MM.1S (cell line): ENCODE measurements at regions not wholly inside any gene's neighbourhood (a gene's known extent, or its start where the extent isn't known, plus 50 kb on each side); places are given as distances from the start of the nearest gene placed in this dataset.

ENCODE experiments used
- DNase-seq: peaks from one replicate; pipeline ENCODE4 v3.0.0-alpha.2; 2015
- H2AFZ ChIP-seq: fragments of 300-600 bp; sonication (generic); 2 replicates; pipeline ENCODE4 v1.6.0; 2016; ENCODE audit warnings: antibody characterized with exemption, low read length
- H3F3A ChIP-seq: fragments of 300-600 bp; sonication (generic); 2 replicates; pipeline ENCODE4 v1.6.1; 2016; ENCODE audit warnings: mild to moderate bottlenecking, antibody characterized with exemption, low read length, moderate library complexity, mixed read lengths; ENCODE audit not compliant: insufficient read depth
- H3K27ac ChIP-seq: fragments of 300-600 bp; sonication (generic); 2 replicates; pipeline ENCODE4 v1.5.1; 2016; ENCODE audit warnings: mild to moderate bottlenecking, low read length
- H3K27me3 ChIP-seq: fragments of 300-600 bp; sonication (generic); replicated peaks from 2 replicates; pipeline ENCODE4 v1.6.0; 2016; ENCODE audit warnings: low read length; ENCODE audit not compliant: insufficient read depth
- H3K36me3 ChIP-seq: fragments of 300-600 bp; sonication (generic); replicated peaks from 2 replicates; pipeline ENCODE4 v1.6.1; 2016; ENCODE audit warnings: mild to moderate bottlenecking, low read length, mixed read lengths; ENCODE audit not compliant: insufficient read depth
- H3K4me1 ChIP-seq: fragments of 300-600 bp; sonication (generic); 2 replicates; pipeline ENCODE4 v1.6.1; 2016; ENCODE audit warnings: low read length, mixed read lengths
- H3K4me2 ChIP-seq: fragments of 300-600 bp; sonication (generic); 2 replicates; pipeline ENCODE4 v1.6.0; 2016; ENCODE audit warnings: low read depth, low read length
- H3K4me3 ChIP-seq: fragments of 300-600 bp; sonication (generic); 2 replicates; pipeline ENCODE4 v1.5.1; 2016; ENCODE audit warnings: low read length, mixed read lengths
- H3K79me2 ChIP-seq: fragments of 300-600 bp; sonication (generic); 2 replicates; pipeline ENCODE4 v1.6.1; 2016; ENCODE audit warnings: mixed run types, low read length, mixed read lengths
- H3K9ac ChIP-seq: fragments of 300-600 bp; sonication (generic); 2 replicates; pipeline ENCODE4 v1.6.1; 2016; ENCODE audit warnings: low read length, mixed read lengths
- H3K9me2 ChIP-seq: fragments of 300-600 bp; sonication (generic); replicated peaks from 2 replicates; pipeline ENCODE4 v1.6.1; 2016; ENCODE audit warnings: mild to moderate bottlenecking, low read length, mixed read lengths; ENCODE audit not compliant: insufficient read depth
- H3K9me3 ChIP-seq: fragments of 300-600 bp; sonication (generic); replicated peaks from 2 replicates; pipeline ENCODE4 v1.6.1; 2016; ENCODE audit warnings: mild to moderate bottlenecking, low read length, mixed read lengths; ENCODE audit not compliant: insufficient read depth
- H4K20me1 ChIP-seq: fragments of 300-600 bp; sonication (generic); 2 replicates; pipeline ENCODE4 v1.6.1; 2016; ENCODE audit warnings: mild to moderate bottlenecking, low read length, moderate library complexity, mixed read lengths; ENCODE audit not compliant: insufficient read depth
- CTCF ChIP-seq: fragments of 300-600 bp; sonication (generic); IDR thresholded peaks from 2 replicates; pipeline ENCODE4 v1.5.1; 2016; ENCODE audit warnings: antibody characterized with exemption, low read length, mixed read lengths
- EZH2 ChIP-seq: fragments of 300-600 bp; sonication (generic); optimal IDR thresholded peaks from 2 replicates; pipeline ENCODE3; 2017; ENCODE audit warnings: low read depth, mild to moderate bottlenecking, antibody characterized with exemption, low read length, mixed read lengths
- EZH2phosphoT487 ChIP-seq: fragments of 300-600 bp; sonication (generic); IDR thresholded peaks from 2 replicates; pipeline ENCODE4 v1.6.1; 2018; ENCODE audit warnings: antibody characterized with exemption, low read length

- DNase-seq: no peak
- Histone ChIP-seq H3K36me3 (no peaks in the 10 kb centered on the region), H3K4me3 (no peak overlapping the region), H3K27me3 (no peaks in the 10 kb centered on the region), H3K9me2 (no peaks in the 10 kb centered on the region), H4K20me1 (no peaks in the 10 kb centered on the region), H3K4me2 (no peak overlapping the region), H3K9ac (no peak overlapping the region), H3K9me3 (no peaks in the 10 kb centered on the region), H3K4me1 (no peaks in the 10 kb centered on the region), H2AFZ (no peak overlapping the region), H3F3A (no peaks in the 10 kb centered on the region), H3K27ac (no peak overlapping the region), H3K79me2 (no peaks in the 10 kb centered on the region)
- no peak for TF ChIP-seq EZH2phosphoT487
- no peak for TF ChIP-seq EZH2
- TF ChIP-seq CTCF: no peak
Measured at GRCh38 chr4:82049294-82049693, 324.5 kb downstream of the HNRNPD start.

GRCh38 chr4:82047731-82048130, 326.1 kb downstream of the HNRNPD start:
- H3K27ac ChIP-seq: no peak overlapping the region
- no peaks in the 10 kb centered on the region for H4K20me1 ChIP-seq
- no peak overlapping the region for H3K4me3 ChIP-seq
- TF ChIP-seq EZH2 (no peak), CTCF (no peak), EZH2phosphoT487 (no peak)
- no peak overlapping the region for H2AFZ ChIP-seq
- 0 out of 2 replicates have a peak, but pooled peaks cover 6% of the 10 kb centered on the region for H3K27me3 ChIP-seq
- H3K79me2 ChIP-seq: no peaks in the 10 kb centered on the region
- no peaks in the 10 kb centered on the region for H3K9me2 ChIP-seq
- H3K4me2 ChIP-seq: no peak overlapping the region
- no peak overlapping the region for H3K9ac ChIP-seq
- H3F3A ChIP-seq: no peaks in the 10 kb centered on the region
- no peaks in the 10 kb centered on the region for H3K9me3 ChIP-seq
- H3K36me3 ChIP-seq: no peaks in the 10 kb centered on the region
- H3K4me1 ChIP-seq: no peaks in the 10 kb centered on the region
- DNase-seq: no peak

GRCh38 chr4:82046796-82047195, 327.0 kb downstream of the HNRNPD start:
- Histone ChIP-seq H3K4me1 (no peaks in the 10 kb centered on the region), H3K79me2 (no peaks in the 10 kb centered on the region), H3K27ac (no peak overlapping the region), H3F3A (no peaks in the 10 kb centered on the region), H2AFZ (no peak overlapping the region), H3K4me2 (no peak overlapping the region), H3K9ac (no peak overlapping the region), H3K36me3 (no peaks in the 10 kb centered on the region), H3K9me2 (no peaks in the 10 kb centered on the region), H3K9me3 (no peaks in the 10 kb centered on the region), H4K20me1 (no peaks in the 10 kb centered on the region), H3K27me3 (0 out of 2 replicates have a peak, but pooled peaks cover 6% of the 10 kb centered on the region), H3K4me3 (no peak overlapping the region)
- no peak for DNase-seq
- TF ChIP-seq EZH2 (no peak), CTCF (no peak), EZH2phosphoT487 (no peak)
